GM12801 (cell line): ENCODE measurements at regions not wholly inside any gene's neighbourhood (a gene's known extent, or its start where the extent isn't known, plus 50 kb on each side); places are given as distances from the start of the nearest gene placed in this dataset.

Experiments
- TF ChIP-seq, protein P1 (sequence below): IDR thresholded peaks from one replicate; pipeline ENCODE4 v1.5.1; 2011; ENCODE audit warnings: control low read depth; ENCODE audit not compliant: insufficient read length; ENCODE audit errors: extremely low read depth

DNA sequence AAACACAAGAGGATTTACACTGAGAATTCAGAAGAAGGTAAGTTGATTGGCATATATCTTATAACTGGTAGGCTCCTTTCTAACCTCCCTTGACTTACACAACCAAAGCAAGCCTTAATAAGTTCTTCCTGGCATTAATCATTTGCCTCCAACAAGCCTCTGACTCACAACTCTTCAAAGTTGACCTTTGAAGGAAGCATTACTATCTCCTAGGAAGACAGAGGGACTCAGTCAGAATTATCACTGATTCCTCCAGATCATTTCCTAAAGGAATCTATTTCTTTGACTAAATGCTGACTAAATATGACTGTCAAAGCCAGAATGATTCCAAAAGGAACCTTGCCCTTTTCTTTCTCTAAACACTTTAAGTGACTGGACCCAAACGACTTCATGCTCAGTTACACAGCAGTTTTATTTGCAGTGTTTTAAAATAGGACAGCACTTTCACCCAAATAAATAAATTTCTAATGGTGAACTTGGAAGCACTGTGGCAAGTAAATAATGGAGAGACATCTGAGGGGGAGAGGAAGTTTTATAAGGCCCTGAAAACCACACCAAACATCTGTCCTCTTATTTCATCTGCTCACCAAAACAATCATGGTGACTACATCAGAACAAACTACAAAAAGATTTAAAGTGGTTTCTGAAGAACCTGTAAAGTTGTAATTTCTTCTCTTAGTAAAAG lies 128.2 kb downstream of the KLHL28 start:
- TF ChIP-seq, protein P1, sequence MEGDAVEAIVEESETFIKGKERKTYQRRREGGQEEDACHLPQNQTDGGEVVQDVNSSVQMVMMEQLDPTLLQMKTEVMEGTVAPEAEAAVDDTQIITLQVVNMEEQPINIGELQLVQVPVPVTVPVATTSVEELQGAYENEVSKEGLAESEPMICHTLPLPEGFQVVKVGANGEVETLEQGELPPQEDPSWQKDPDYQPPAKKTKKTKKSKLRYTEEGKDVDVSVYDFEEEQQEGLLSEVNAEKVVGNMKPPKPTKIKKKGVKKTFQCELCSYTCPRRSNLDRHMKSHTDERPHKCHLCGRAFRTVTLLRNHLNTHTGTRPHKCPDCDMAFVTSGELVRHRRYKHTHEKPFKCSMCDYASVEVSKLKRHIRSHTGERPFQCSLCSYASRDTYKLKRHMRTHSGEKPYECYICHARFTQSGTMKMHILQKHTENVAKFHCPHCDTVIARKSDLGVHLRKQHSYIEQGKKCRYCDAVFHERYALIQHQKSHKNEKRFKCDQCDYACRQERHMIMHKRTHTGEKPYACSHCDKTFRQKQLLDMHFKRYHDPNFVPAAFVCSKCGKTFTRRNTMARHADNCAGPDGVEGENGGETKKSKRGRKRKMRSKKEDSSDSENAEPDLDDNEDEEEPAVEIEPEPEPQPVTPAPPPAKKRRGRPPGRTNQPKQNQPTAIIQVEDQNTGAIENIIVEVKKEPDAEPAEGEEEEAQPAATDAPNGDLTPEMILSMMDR, result no peak

DNA sequence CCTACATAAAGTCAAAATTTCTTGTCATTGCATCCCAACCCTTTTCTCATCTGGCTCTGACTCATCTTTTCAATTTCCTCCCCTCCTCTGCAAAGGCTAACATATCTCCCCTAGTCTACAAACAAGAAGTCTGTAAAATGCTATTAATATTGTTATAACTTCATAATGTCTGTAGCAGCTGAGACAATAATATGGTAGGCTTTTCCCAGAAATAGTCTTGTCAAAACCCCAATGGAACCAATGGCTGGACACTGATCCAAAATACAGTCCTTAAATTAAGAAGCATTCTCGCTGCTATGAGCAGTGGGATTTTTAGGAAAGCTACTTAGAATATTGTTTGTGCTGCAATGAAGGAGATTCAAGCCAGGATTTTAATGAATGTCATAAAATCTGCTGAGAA lies 131.4 kb downstream of the KLHL28 start:
- TF ChIP-seq, protein P1, result no peak

DNA sequence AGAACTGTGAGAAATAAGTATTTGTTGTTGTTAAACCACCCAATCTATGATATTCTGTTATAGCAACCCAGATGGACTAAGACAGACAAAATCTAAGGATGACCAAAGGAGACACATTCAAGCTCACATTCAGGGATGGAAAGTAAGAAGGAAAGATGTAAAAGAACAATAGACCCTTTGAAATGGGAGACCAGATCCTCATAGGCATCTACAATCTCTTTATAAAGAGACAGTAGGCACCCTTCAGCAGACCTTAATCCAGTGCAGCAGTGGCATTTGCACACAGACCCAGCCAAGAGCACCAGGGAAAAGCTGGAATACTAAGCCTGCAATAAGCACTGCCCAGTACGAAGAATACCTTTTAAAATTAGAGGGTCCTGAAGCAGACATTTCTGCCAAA lies 132.7 kb downstream of the KLHL28 start:
- TF ChIP-seq, protein P1, result no peak

DNA sequence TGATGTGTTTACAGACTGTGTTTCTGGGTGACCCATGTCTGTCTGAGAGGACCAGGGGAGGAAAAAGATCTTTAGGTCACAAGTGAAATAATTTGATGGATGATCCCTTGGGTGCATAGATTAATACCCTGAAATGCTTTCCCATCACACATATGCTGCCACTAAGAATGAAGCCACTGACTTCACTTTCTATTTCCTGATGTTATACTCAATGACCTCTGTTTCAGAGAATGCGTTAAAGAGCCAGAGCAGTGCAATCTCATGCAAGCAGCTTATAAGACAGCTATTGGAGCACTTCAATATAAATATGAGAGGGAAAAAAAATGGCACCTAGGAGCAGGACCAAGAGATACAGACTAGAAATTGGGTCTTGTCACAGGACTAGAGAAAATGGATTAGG lies 133.7 kb downstream of the KLHL28 start:
- TF ChIP-seq, protein P1, result no peak

DNA sequence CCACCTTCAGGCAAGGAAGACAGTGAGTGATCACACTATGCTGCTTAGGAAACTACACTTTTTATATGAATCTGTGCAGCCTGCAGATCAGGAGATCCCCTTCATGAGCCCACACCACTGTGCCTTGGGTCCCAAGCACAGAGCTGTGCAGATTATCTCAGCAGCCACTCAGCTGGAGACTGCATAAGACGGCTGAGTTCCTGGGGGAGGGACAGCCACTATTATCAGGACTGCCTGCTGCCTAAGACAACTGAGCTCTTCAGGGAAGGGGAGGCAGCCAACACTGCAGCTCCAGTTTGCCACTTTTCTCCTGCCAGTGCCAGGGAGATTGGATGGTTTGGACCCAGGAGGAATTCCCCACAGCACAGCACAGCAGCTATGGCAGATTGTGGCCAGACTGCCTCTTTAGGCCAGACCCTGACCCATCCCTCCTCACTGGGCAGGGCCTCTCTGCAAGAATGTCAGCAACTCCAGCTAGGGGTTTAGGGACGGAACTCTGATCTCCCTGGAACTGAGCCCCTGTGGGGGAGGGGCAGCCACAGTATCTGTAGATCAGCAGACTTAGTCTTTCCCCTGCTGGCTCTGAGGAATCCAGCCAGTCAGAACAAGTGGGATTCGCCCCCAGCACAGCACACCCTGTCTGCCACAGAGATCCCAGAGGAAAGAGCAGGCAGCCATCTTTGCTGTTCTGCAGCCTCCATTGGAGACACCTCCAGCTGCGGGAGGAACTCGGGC lies 141.3 kb downstream of the KLHL28 start:
- TF ChIP-seq, protein P1, result no peak

DNA sequence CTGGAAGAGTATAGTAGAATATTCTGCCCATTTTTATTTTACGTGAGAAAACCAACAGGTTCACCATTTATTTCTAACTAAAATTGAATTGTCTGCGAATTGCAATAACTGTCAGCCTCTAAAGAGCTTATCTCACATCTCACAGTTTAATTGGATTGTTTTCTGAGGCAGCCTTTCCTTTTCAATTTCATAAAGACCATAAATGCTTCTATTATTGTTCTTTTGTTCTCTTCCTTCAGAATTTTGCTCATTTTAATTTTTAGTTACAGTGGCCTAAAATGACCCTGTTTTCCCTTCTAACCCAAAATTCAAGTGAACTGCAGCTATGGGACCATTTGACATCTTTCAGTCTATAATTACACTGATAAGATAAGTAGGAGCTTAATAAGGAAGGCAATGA lies 147.6 kb downstream of the KLHL28 start:
- TF ChIP-seq, protein P1, result no peak

DNA sequence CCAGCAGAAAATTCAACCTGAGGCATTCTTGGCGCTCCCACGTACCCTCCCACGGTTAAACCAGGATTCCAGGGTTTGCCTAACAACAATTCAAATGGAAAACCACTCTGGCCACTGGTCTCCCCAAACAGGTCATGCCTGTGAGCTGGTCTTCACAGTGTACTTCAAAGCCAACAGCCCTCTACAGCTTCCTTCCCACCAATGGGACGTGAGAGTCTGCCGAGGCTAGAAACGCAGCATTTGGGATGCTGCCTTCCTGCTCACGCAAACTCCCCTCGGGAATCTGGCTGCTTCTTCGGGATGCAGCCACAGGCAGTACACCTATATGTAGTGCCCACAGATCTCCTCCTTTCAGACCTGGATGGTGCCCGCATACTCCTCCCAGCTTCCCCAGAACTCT lies 149.1 kb downstream of the KLHL28 start:
- TF ChIP-seq, protein P1, result no peak
